Upper lobe of left lung (tissue), 4 donors: ENCODE measurements at regions not wholly inside any gene's neighbourhood (a gene's known extent, or its start where the extent isn't known, plus 50 kb on each side); places are given as distances from the start of the nearest gene placed in this dataset.

ENCODE experiments used
- EP300 ChIP-seq, 4 donors: sonication (generic); formaldehyde crosslinking; IDR thresholded peaks; one replicate each; pipeline ENCODE4 v1.5.1; 2017; ENCODE audit warnings: antibody characterized with exemption in 4 of 4, control low read depth in 2 of 4
- POLR2A ChIP-seq, 4 donors: fragments of 450-650 bp; IDR thresholded peaks; one replicate each; pipeline ENCODE4 v1.5.1; 2016 to 2017; ENCODE audit warnings: antibody characterized with exemption in 4 of 4, mild to moderate bottlenecking in 2 of 4
- POLR2AphosphoS5 ChIP-seq, 2 donors: sonication (generic); formaldehyde crosslinking; IDR thresholded peaks; one replicate each; pipeline ENCODE4 v1.5.1; 2017; ENCODE audit warnings: antibody characterized with exemption in 2 of 2
- TF ChIP-seq, protein P1 (sequence below), 6 experiments: fragments of 450-650 bp in 4 of 6; fragments of 200-600 bp in 2 of 6; sonication (generic) in 2 of 6; IDR thresholded peaks; one replicate each; pipeline ENCODE4 v1.5.1; 2016 to 2019; ENCODE audit warnings: antibody characterized with exemption in 6 of 6

DNA sequence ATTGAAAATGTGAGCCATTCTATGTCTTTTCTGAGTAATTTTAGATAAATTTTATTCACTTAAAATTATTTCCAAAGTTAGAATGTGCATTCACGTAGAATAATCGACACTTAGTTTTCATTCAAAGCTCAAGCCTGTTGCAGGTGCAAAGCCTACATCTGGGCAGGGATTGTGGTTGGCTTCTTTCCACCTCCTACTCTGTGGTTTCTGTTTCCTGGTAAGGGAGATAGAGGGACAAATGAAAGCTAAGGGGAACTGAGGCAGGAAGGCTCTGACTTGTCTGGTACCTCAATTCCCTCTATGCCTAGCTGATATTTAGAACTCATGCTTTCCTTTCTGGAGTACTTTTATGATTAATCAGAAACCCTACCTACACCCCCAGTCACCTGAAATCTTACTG is 251.2 kb upstream of the DPYD start:
- TF ChIP-seq EP300 (IDR thresholded peaks at IDR 0.05) (no peak), POLR2A (IDR thresholded peaks at IDR 0.05) (no peak), POLR2AphosphoS5 (IDR thresholded peaks at IDR 0.05) (no peak)
- TF ChIP-seq, protein P1, sequence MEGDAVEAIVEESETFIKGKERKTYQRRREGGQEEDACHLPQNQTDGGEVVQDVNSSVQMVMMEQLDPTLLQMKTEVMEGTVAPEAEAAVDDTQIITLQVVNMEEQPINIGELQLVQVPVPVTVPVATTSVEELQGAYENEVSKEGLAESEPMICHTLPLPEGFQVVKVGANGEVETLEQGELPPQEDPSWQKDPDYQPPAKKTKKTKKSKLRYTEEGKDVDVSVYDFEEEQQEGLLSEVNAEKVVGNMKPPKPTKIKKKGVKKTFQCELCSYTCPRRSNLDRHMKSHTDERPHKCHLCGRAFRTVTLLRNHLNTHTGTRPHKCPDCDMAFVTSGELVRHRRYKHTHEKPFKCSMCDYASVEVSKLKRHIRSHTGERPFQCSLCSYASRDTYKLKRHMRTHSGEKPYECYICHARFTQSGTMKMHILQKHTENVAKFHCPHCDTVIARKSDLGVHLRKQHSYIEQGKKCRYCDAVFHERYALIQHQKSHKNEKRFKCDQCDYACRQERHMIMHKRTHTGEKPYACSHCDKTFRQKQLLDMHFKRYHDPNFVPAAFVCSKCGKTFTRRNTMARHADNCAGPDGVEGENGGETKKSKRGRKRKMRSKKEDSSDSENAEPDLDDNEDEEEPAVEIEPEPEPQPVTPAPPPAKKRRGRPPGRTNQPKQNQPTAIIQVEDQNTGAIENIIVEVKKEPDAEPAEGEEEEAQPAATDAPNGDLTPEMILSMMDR (IDR thresholded peaks at IDR 0.05), result no peak
